Naive B cell (primary cell): ENCODE measurements at regions not wholly inside any gene's neighbourhood (a gene's known extent, or its start where the extent isn't known, plus 50 kb on each side); places are given as distances from the start of the nearest gene placed in this dataset.

ENCODE experiments used
- ATAC-seq, 2 donors: fragments of 150-1000 bp; cut with Tn5 transposase; 2 replicates each; pipeline ENCODE4 v1.10.0; 2021; ENCODE audit warnings: low read depth in 2 of 2, mild to moderate bottlenecking in 2 of 2, moderate library complexity in 2 of 2
- DNase-seq: peaks from one replicate; pipeline ENCODE4 v3.0.0; 2022
- H3K27ac Mint-ChIP-seq, 6 donors: one replicate each; pipeline ENCODE4 v1.8.0; 2020 to 2022; ENCODE audit warnings: mild to moderate bottlenecking in 6 of 6, mixed read lengths in 6 of 6, moderate library complexity in 5 of 6, inconsistent platforms in 2 of 6
- H3K27me3 Mint-ChIP-seq, 3 donors: one replicate each; pipeline ENCODE4 v1.8.0; 2021 to 2022; ENCODE audit warnings: mixed read lengths in 3 of 3, mild to moderate bottlenecking in 1 of 3
- H3K36me3 Mint-ChIP-seq, 2 donors: one replicate each; pipeline ENCODE4 v1.8.0; 2020 to 2022; ENCODE audit warnings: mixed read lengths in 2 of 2, inconsistent platforms in 1 of 2, mild to moderate bottlenecking in 1 of 2
- H3K4me1 Mint-ChIP-seq, 3 donors: one replicate each; pipeline ENCODE4 v1.8.0; 2020 to 2022; ENCODE audit warnings: mixed read lengths in 3 of 3, inconsistent platforms in 1 of 3, mild to moderate bottlenecking in 1 of 3, moderate library complexity in 1 of 3
- H3K4me3 Mint-ChIP-seq, 8 donors: one replicate each; pipeline ENCODE4 v1.8.0; 2020 to 2022; ENCODE audit warnings: mild to moderate bottlenecking in 8 of 8, mixed read lengths in 8 of 8, moderate library complexity in 8 of 8, inconsistent platforms in 2 of 8
- H3K9me3 Mint-ChIP-seq, 7 donors: one replicate each; pipeline ENCODE4 v1.8.0; 2020 to 2022; ENCODE audit warnings: mixed read lengths in 7 of 7, mild to moderate bottlenecking in 5 of 7, inconsistent platforms in 2 of 7, moderate library complexity in 1 of 7

GRCh38 chr18:10264260-10264659 lies 190.2 kb upstream of the APCDD1 start:
- peak overlapping the region in 2 of 6 donors; percentile 72 to 93 for H3K27ac Mint-ChIP-seq
- no peak for ATAC-seq

GRCh38 chr18:10265560-10266333 lies 188.7 kb upstream of the APCDD1 start:
- Mint-ChIP-seq H3K9me3 (peaks cover 0 to 2% (median 0%) of the 10 kb centered on the region in 7 donors), H3K4me1 (peaks cover 52 to 62% (median 57%) of the 10 kb centered on the region in 3 donors), H3K27me3 (no peaks in the 10 kb centered on the region), H3K36me3 (no peaks in the 10 kb centered on the region), H3K4me3 (peak overlapping the region in 6 of 8 donors; percentile 2 to 69 (median 12)), H3K27ac (peak overlapping the region in 4 of 6 donors; percentile 3 to 91 (median 69))
- ATAC-seq (peak; percentile 46 to 62), DNase-seq (no peak)

More at GRCh38 chr18:10264260-10264659, 190.2 kb upstream of the APCDD1 start:
- no peaks in the 10 kb centered on the region for H3K36me3 Mint-ChIP-seq
- H3K4me1 Mint-ChIP-seq = peaks cover 43 to 53% (median 48%) of the 10 kb centered on the region in 3 donors
- H3K27me3 Mint-ChIP-seq = peaks cover 0 to 4% (median 0%) of the 10 kb centered on the region in 3 donors
- no peak for DNase-seq
- H3K4me3 Mint-ChIP-seq = peak overlapping the region in 5 of 8 donors; percentile 15 to 87 (median 51)
- H3K9me3 Mint-ChIP-seq = peaks cover 0 to 2% (median 0%) of the 10 kb centered on the region in 7 donors

- ATAC-seq (no peak), DNase-seq (no peak)
- no peaks in the 10 kb centered on the region for H3K27me3 Mint-ChIP-seq
- H3K4me1 Mint-ChIP-seq = peaks cover 47 to 58% (median 53%) of the 10 kb centered on the region in 3 donors
- peaks cover 0 to 2% (median 0%) of the 10 kb centered on the region in 7 donors for H3K9me3 Mint-ChIP-seq
- no peaks in the 10 kb centered on the region for H3K36me3 Mint-ChIP-seq
- peak overlapping the region in 1 of 8 donors; percentile 6 for H3K4me3 Mint-ChIP-seq
- H3K27ac Mint-ChIP-seq = peak overlapping the region in 2 of 6 donors; percentile 76 to 91
These were observed 188.2 kb upstream of the APCDD1 start for GRCh38 chr18:10266334-10266590.

DNA sequence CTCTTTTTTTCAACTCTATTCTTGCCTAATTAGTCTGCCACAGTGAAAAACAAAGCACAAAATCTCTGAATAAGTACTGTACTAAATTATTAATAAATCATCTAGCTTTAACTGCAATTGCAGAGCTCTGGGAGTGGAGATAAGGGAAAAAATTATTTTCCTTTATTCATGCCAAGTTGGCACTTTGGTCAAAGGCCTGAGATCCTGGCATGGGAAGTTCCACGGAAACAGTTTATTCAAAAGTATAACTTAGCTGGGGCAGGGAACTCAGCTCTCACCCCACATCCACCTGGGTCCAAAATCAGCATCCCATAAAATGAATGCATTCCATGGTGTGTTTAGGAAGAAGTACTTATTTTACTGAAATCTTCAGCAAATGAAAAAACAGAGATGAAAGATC lies 185.2 kb upstream of the APCDD1 start:
- no peaks in the 10 kb centered on the region for H3K27me3 Mint-ChIP-seq
- no peak for DNase-seq
- peaks cover 0 to 2% (median 0%) of the 10 kb centered on the region in 7 donors for H3K9me3 Mint-ChIP-seq
- peaks cover 0 to 6% of the 10 kb centered on the region in 2 donors for H3K36me3 Mint-ChIP-seq
- H3K27ac Mint-ChIP-seq = peak overlapping the region in 3 of 6 donors; percentile 41 to 84 (median 66)
- ATAC-seq = no peak
- peak overlapping the region in 1 of 8 donors; percentile 2 for H3K4me3 Mint-ChIP-seq
- peaks cover 31 to 34% (median 33%) of the 10 kb centered on the region in 3 donors for H3K4me1 Mint-ChIP-seq

GRCh38 chr18:10270151-10270571 lies 184.3 kb upstream of the APCDD1 start:
- H3K27ac Mint-ChIP-seq = peak overlapping the region in 1 of 6 donors; percentile 90
- no peaks in the 10 kb centered on the region for H3K27me3 Mint-ChIP-seq
- DNase-seq (no peak), ATAC-seq (no peak)
- H3K36me3 Mint-ChIP-seq = peaks cover 0 to 6% of the 10 kb centered on the region in 2 donors
- peak overlapping the region in 1 of 8 donors; percentile 75 for H3K4me3 Mint-ChIP-seq
- peaks cover 24 to 28% (median 27%) of the 10 kb centered on the region in 3 donors for H3K4me1 Mint-ChIP-seq
- peaks cover 0 to 2% (median 0%) of the 10 kb centered on the region in 7 donors for H3K9me3 Mint-ChIP-seq

DNA sequence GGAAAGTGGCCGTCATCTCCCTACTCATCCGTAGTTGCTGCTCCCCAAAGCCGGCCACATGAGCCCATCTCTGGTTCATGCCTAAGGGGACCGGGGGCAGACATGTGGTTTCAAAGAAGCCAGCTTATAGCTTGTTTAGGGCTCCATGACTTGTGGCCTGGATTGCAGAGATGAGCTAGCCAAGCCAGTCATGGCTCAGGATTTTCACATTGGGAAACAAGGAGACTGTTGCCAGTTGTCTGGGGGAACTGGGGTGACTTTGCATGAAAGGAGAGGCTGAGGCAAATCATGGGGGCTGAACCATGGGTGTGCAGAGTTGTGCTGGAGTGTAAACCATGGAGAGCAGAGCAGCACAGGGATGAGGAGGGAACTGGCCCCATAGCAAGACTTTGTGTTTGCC lies 183.0 kb upstream of the APCDD1 start:
- Mint-ChIP-seq H3K27me3 (no peaks in the 10 kb centered on the region), H3K4me3 (no peak overlapping the region), H3K4me1 (peaks cover 16% of the 10 kb centered on the region in 3 donors), H3K9me3 (no peaks in the 10 kb centered on the region), H3K27ac (peak overlapping the region in 1 of 6 donors; percentile 3), H3K36me3 (peaks cover 0 to 6% of the 10 kb centered on the region in 2 donors)
- no peak for DNase-seq
- ATAC-seq = no peak

- Mint-ChIP-seq H3K36me3 (peaks cover 0 to 6% of the 10 kb centered on the region in 2 donors), H3K9me3 (no peaks in the 10 kb centered on the region), H3K27me3 (no peaks in the 10 kb centered on the region), H3K27ac (peak overlapping the region in 1 of 6 donors; percentile 17), H3K4me1 (peaks cover 15 to 17% (median 15%) of the 10 kb centered on the region in 3 donors), H3K4me3 (no peak overlapping the region)
- ATAC-seq (no peak), DNase-seq (no peak)
These were observed 180.1 kb upstream of the APCDD1 start for GRCh38 chr18:10274301-10274700.

GRCh38 chr18:10275486-10275885 lies 178.9 kb upstream of the APCDD1 start:
- Mint-ChIP-seq H3K4me3 (no peak overlapping the region), H3K36me3 (peaks cover 0 to 6% of the 10 kb centered on the region in 2 donors), H3K27ac (no peak overlapping the region), H3K9me3 (no peaks in the 10 kb centered on the region), H3K27me3 (no peaks in the 10 kb centered on the region), H3K4me1 (peaks cover 6 to 14% (median 10%) of the 10 kb centered on the region in 3 donors)
- DNase-seq (no peak), ATAC-seq (no peak)

GRCh38 chr18:10278265-10278664 lies 176.2 kb upstream of the APCDD1 start:
- Mint-ChIP-seq H3K36me3 (no peaks in the 10 kb centered on the region), H3K27me3 (no peaks in the 10 kb centered on the region), H3K9me3 (no peaks in the 10 kb centered on the region), H3K4me3 (peak overlapping the region in 1 of 8 donors; percentile 25), H3K4me1 (peaks cover 16 to 20% (median 20%) of the 10 kb centered on the region in 3 donors), H3K27ac (peak overlapping the region in 1 of 6 donors; percentile 75)
- DNase-seq = no peak
- no peak for ATAC-seq

- no peak for DNase-seq
- no peak for ATAC-seq
- Mint-ChIP-seq H3K36me3 (no peaks in the 10 kb centered on the region), H3K27me3 (no peaks in the 10 kb centered on the region), H3K4me3 (no peak overlapping the region), H3K9me3 (no peaks in the 10 kb centered on the region), H3K27ac (no peak overlapping the region), H3K4me1 (peaks cover 23 to 32% (median 31%) of the 10 kb centered on the region in 3 donors)
These were observed 175.0 kb upstream of the APCDD1 start for GRCh38 chr18:10279471-10279870.

- H3K9me3 Mint-ChIP-seq = no peaks in the 10 kb centered on the region
- no peaks in the 10 kb centered on the region for H3K27me3 Mint-ChIP-seq
- H3K4me1 Mint-ChIP-seq = peaks cover 29 to 38% (median 37%) of the 10 kb centered on the region in 3 donors
- no peak overlapping the region for H3K4me3 Mint-ChIP-seq
- peak overlapping the region in 3 of 6 donors; percentile 66 to 88 (median 67) for H3K27ac Mint-ChIP-seq
- no peaks in the 10 kb centered on the region for H3K36me3 Mint-ChIP-seq
- ATAC-seq (no peak), DNase-seq (no peak)
These were observed 174.4 kb upstream of the APCDD1 start for GRCh38 chr18:10279905-10280644.

DNA sequence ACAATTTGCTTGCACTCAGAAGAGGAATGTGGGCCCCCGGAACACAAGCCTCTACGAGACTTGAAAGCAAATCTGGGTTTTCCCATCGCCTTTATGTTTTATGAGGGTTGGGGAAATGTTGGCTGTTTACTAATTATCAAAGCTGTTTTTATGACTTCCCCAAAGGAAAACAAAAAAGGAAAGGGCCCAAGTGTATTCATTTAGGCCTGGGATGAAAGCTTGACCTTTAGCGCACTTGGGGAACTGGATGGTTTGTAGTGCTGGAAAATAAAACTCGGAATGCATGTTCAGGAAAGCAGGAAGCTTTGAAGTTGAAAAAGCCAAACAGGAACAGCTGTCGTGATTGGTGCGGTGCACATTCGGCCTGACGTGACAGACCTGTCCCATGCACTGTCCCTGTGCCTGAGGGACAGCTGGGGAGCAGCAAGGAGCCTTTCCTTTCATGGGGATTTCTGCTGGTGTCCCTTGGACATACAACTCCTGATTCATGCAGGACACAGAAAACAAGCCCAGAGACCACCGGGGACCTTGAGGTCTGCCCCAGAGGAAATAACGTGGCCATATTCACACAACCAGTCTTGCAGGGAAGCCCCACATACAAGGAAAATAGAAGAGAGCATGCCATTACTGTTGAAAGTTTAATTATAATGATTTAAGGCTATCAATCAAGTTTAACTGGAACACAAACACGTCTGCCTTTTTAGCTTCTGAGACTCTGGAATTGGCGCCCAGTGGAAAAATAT lies 169.7 kb upstream of the APCDD1 start:
- H3K4me1 Mint-ChIP-seq = peaks cover 53 to 67% (median 62%) of the 10 kb centered on the region in 3 donors
- DNase-seq (no peak), ATAC-seq (peak in 1 of 2 donors; percentile 13)
- H3K36me3 Mint-ChIP-seq = peaks cover 12 to 15% of the 10 kb centered on the region in 2 donors
- no peaks in the 10 kb centered on the region for H3K27me3 Mint-ChIP-seq
- peak overlapping the region; percentile 51 to 85 (median 76) for H3K4me3 Mint-ChIP-seq
- H3K9me3 Mint-ChIP-seq = peaks cover 6 to 14% (median 9%) of the 10 kb centered on the region in 7 donors
- H3K27ac Mint-ChIP-seq = peak overlapping the region in 5 of 6 donors; percentile 73 to 89 (median 80)

DNA sequence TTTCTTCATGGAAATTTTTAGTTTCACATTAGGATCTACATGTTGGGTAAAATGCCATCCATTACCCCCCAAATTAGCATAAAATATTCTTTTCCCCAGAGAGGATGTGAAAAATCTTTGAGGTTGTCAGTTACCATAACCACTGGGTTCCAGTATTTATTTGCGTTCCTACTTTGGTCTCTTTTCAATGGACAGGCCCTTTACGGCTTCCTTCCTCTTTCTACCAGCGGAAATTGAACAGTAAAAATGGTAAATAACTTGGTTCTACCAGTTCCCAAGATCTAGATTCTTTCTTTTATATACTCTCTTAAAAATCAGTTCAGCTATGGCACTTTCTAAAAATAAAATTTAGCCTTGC lies 169.2 kb upstream of the APCDD1 start:
- Mint-ChIP-seq H3K27ac (peak overlapping the region in 5 of 6 donors; percentile 73 to 89 (median 80)), H3K4me3 (peak overlapping the region; percentile 51 to 85 (median 76)), H3K9me3 (peaks cover 6 to 14% (median 9%) of the 10 kb centered on the region in 7 donors), H3K36me3 (peaks cover 12 to 15% of the 10 kb centered on the region in 2 donors), H3K27me3 (no peaks in the 10 kb centered on the region), H3K4me1 (peaks cover 53 to 63% (median 58%) of the 10 kb centered on the region in 3 donors)
- DNase-seq (peak; percentile 52), ATAC-seq (peak; percentile 91 to 93)
